ENCODE measurements at regions not wholly inside any gene's neighbourhood (a gene's known extent, or its start where the extent isn't known, plus 50 kb on each side); places are given as distances from the start of the nearest gene placed in this dataset.

DNA sequence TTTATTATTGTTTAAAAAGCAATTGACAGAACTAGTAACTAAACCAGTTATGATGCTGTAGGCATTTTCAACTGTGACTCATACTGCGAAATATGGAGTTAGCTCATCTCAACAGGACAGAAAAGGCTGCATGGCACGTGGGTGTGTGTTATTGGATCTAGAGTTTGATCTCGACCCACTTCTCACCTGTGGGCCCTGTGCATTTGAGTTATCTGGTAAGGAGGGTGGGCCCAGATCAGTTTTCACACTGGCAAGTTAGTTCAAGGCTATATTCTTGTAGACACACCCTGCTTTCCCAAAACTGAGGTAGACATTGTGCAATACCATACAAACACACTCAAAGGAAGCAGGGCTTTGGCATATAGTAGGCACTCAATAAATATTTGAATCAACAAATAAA is 71.3 kb upstream of the PRDX6 start:
- no peak for DNase-seq

DNA sequence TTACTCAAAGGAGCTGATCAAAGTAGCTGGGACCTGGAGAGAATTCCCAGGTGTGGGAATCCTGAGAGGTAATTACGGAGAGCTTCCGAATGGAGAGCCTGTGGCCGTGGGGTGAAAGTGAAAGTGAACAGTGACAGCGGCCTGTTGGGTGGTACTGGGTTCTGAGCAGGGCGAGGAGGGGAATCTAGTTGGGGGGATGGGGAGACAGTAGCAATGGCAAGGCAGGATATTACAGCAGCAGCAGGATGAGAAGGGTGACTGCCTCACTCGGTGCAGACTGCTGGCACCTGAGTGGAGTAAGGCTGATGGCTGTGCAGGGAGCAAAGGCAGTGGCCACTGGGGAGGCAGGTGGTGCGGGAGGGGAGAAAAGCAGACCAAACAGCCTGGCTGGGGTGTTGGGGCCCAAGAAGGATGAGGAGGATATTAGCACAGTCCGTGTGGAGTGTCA is 70.3 kb upstream of the PRDX6 start:
- no peak for DNase-seq

DNA sequence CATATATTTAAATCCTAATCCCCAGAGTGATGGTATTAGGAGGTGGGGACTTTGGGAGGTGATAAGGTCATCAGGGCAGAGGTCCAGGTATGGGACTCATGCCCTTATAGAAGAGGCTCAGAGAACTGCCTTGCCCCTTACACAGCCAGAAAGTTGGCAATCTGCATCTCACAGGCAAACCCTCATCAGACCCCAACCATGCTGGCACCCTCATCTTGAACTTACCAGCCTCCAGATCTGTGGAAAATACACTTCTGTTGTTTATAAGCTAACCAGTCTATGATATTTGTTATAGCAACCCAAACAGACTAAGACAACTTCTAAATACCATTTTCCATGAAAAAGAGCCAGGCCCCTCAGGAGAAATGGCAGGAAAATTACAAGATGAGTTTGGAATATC is 69.3 kb upstream of the PRDX6 start:
- DNase-seq: no peak

DNA sequence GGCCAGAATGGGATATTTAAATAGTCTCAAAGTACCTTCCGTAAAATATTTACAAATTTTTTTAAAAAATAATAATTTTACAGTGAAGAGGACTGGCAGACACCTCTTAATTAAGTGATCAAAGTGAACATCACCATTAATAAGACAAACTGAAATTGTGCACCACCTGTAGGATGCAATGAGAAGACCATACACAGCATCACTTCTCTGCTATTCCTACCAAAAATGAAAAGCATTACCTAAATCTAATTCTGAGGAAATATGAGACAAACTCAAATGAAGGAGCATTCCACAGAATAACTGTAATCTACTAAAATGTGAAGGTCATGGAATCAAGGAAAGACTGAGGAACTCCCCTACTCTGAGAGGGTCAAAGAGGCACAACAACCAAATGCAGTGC is 68.2 kb upstream of the PRDX6 start:
- DNase-seq: no peak

DNA sequence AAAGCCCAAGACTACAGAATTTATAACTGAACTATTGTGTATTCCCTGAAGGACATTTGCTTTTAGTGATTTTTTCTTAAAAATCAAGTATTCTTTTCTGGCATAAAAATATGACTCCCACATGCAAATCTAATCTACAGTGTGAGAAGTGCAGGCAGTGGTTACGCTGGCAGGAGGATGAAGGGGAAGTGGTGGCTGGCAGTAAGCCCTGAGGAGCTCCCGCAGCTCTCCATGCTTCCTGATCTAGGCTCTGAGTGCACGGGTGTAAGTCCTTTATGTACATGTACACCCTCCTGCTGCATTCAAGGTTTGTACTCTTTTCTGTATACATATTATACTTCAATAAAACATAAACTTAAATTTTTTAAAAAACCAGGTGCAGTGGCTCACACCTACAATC is 67.5 kb upstream of the PRDX6 start:
- DNase-seq: no peak

DNA sequence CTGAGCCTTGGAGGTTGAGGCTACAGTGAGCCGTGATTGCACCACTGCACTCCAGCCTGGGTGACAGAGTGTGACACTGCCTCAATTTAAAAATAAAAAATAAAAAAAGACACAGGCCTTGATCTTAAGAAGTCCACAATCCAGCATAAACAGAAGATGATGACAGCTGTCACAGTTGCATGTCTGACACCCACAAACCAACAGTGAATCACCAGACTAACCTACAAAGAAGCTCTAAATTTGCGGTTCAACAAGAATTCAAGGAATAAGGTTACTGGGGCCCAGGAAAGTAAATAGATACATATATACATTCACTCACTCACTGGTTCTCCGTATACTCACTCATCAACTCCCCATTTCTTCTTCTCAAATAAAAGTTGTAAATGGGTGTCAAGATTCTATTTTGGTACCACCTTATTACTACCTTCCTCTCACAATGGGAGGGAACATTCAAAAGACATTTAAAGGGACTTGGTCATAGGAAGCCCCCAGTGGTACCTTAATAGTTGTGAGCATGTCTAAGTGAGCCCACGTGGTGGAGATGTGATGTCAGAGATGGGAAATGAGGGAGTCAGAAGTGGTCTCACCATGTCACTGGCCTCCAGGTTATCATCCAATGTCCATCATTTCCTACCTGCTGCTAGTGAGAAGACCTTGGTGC is 66.9 kb upstream of the PRDX6 start:
- no peak for DNase-seq

DNA sequence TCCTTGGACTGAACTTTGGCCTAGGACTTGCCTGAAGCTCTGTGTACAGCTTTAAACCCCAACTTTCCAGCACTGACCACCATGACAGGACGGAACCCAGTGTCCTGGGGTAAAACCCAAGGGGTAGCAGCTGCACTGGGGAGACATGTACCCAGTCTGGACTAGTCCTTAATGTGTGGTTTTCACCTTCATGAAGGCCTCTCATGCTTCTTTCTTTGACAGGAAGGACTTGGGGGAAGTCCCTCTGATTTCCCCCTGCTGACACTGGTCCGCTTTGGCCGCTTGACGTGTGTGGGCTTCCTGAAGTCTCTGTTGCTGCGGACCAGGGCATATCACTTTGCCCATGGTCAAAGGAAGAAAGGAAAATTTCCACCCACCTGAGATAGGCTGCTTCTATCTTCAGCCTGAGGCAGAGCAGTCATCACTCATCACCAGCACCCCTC is 66.3 kb upstream of the PRDX6 start:
- DNase-seq: no peak

DNA sequence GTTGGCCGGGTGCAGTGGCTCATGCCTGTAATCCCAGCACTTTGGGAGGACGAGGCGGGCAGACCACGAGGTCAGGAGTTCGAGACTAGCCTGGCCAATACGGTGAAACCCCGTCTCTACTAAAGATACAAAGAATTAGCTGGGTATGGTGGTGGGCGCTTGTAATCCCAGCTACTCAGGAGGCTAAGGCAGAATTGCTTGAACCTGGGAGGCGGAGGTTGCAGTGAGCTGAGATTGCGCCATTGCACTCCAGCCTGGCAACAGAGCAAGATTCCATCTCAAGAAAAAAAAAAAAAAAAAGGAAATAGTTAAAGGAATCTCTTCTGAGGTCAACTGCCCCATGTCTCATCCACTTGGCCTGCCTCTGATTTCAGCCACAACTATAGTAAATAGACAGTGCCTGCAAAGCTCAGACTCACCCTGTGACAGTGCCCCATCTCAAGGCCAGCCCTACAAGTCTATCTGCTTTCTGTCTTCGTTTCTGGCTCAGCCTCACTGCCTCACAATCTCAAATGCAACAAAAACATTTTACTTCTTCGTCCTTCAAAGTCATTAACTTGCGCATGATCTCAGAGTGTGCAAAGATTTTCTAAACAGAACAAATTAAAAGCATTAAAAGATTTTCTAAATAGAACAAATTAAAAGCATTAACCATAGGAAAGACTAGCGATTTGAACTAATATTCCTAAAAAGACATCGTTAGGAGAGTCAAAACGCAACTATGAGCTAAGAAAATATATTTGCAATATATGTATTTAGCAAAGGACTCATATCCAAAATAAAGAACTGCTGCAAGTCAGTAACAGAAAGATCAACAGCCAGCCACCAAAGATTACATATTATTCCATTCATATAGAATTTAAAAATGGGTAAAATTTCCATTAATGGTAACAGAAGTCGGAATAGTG is 65.0 kb upstream of the PRDX6 start:
- no peak for DNase-seq

DNA sequence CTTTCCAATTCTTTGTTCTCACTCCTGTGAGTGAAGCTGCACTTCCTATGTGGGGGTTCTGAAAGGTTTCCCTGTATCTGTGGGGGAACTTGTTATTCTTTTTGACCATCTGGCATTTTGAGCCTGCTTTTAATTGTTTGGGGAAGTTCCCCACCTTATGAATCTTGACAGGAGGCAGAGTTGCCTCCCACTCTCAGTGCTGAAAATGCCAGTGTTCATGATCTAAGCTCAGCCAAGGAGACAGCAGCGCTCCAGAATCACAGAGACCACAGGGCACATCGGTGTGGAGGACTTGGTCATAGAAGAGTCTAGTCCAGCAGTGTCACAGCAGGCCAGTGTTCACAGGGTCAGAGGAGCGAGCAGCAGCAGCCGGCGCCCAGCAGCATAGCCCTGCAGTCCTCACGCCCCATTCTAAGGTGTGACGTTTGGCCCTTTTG is 63.8 kb upstream of the PRDX6 start:
- no peak for DNase-seq

DNA sequence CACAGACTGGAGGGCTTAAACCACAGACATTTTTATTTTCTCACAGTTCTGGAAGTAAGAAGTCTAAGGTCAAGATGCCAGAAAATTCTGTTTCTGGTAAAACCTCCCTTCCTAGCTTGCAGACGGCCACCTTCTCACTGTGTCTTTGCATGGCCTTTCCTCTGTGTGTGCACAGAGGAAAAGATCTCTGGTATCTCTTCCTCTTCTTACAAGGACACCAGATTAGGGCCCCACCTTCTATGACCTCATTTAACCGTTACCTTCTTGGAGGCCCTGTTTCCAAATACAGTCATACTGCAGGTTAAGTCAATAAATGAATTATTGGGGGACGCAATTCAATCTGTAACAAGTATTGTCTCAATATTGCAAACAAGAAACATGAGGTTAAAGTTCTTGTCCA is 63.0 kb upstream of the PRDX6 start:
- no peak for DNase-seq

DNA sequence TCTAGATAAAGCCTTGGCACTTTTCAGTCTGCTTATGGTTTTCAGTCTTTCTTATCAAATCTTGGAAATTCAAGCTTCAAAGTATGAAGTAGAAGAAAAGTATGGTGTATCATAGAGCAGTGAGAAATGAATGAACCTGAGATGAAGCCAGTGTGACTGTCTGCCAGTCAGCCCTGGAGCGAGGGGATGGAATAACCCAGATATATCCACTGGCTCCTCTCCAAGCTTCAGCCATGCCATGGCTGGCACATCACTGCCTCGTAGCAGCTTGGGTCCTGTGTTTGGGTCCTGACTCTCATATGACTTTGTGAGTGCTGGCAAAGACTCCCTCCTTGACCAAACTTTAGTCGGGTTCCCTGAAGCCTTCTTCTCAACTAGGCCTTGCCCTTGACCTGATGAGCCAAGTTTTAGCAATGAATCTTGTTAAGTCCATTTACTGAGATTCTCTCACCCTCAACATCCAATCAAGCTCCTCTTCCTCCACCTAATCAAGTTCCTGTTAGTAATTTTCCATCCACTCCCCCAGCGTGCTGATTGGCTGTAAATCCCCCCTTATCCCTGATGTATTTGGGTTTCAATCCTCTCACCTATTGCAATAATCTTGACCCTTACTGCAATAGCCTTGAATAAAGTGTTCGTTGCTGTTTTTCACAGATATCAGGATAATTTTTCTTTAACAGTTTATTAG is 62.5 kb upstream of the PRDX6 start:
- DNase-seq: no peak

DNA sequence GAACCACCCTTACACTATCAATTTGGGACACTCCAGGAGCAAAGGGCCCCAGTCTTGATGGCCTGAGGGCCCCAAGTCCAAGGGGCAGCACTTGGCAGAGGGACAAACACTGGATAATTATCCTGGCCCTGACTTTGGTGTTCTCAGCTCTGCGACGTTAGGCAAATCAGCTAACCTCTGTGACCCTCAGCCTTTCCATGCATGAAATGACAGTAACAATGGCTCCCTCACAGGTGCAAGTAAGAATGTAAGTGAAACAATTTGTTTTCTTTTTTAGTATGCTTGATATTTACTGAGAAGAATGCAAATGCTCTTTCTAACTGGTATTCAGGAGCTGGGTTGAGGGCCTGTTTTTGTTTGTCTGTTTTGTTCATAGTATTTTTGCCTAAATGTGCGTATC is 61.6 kb upstream of the PRDX6 start:
- DNase-seq: no peak

DNA sequence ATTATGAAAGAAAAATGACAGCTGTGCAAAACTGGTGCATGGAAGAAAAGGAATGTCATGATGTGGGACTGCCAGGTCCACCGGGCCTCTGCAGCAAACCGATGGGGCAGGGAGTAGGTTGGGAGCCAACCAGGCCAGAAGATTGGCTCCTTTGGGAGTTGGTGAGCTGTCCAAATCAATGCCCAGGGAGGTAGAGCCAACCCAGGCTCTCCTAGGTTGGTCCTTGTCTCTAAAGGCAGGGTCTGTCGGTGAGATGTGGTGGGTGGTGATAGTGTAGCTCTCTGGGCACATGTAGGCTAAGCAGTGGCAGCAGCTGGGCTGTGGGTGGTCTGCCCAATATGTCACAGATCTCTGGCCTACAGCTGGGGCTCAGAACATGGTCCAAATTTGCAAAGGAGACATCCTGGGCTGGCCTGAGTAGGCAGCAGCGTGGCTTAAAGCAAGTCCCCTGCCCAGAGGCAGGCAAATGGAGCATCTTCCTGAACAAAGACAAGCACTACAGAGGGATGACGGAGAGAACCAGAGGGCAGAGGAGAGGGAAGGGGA is 61.2 kb upstream of the PRDX6 start:
- DNase-seq: no peak

DNA sequence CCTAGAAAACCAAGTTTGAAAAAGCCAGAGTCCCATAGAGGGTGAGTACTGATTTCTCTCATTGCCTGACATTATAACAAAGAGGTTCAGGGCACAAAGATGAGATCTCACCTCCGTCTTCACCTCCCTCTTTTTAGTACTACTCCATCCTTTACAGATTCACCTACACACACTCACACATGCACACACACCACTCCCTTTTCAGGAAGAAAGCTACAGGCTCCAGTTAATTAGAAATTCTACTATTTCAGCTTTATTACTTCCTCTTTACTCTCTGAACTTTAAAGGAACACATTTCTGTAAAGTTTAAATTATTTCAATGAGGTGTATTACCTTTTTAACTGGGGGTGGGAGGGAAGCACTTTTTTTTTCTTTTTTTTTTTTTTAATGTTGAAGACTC is 59.6 kb upstream of the PRDX6 start:
- DNase-seq: no peak

DNA sequence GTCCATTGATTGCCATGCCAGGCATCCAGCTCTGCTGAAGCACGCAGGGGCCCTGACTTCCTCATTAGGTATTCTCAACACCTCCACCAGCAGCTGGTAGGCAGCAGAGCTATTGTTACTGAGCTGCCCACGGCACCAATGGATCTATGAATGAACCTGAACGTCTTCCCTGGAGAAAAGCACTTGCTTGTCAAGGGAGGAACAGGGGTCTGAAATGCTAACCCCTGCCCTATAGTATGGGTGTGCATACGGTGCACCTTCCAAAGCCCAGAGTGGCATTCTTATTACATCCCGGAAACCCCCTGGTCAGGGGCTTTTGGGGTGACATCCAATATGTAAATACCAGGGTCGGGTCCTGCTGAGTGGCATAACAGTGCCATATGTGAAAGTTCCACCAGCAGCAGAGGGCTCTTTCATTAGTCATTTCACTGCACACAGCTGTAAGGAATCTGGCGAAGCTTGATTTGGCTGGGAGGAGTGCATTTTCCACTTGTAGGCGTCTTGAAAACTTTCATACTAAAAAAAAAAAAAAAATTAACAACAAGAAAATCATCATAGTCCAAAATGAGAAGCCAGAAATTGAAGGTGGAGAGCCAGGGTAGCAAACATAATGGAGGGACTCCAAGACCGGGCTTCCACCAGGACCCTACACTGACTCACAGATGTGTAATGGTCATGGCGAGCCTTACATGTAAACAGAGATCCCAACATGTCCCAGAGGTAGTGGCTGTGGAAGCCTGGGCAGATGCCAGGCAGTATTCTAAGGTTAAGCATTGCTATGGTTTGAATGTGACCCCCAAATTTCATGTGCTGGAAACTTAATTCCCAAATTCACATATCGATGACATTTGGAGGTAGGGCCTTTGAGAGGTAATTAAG is 58.8 kb upstream of the PRDX6 start:
- DNase-seq: no peak

DNA sequence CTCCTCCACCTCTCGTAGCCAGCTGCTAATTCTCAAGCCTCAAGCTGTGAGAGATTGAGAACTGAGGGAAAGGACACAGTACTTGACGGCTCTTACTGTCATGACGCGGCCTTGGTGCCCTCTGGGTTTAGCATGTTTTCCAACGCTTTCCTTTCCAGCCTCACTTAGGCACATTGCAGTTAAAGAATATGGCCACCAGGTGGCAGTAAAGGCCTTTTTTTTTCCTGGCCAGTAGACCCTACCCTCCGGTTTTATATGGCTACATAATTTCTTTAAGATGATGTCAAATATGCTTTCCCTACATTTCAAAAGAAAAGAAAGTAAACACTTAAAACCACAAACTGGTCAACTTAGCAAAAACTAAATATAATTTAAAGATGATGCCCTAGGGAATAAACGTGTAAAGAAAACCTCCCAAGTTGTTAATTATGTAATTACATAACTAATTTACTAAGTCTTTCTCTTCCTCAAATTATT is 56.8 kb upstream of the PRDX6 start:
- peak; percentile 11 for DNase-seq

DNA sequence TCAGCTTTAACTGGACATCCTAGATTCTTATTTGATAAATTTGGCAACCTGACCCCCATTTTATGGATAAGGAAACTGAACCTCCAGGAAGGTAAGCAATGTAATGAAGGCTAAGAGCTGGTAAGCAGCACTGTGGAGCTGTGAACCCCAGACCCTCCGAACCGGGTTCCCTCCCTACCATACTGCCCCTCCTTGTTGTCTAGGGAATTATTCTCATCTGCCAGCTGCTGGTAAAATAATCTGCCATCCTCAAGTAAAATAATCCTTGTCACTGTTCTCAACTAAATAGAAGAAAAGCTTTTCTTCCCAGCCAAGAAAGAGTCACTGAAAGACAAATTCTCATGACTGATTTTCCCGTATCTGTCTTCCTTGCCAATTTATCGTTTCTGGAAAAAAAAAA is 55.8 kb upstream of the PRDX6 start:
- DNase-seq: no peak

DNA sequence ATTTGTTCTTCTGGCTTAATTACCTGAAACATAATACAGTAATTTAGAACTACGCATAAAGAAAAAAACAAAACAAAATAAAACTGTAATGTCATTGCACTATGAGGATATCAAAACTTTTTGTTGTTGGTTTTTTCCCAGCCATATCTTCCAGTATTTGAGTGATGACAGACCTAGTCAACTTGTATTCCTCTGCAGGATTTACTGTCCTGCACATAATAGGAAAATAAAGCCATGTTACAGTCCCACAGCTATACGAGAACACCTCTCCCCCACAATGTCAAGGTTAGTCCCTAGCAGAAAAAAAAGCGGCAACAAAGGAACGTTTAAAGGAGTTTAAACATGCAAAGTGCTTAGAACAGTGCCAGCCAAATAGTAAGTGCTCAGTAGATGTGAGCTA is 55.3 kb upstream of the PRDX6 start:
- no peak for DNase-seq

DNA sequence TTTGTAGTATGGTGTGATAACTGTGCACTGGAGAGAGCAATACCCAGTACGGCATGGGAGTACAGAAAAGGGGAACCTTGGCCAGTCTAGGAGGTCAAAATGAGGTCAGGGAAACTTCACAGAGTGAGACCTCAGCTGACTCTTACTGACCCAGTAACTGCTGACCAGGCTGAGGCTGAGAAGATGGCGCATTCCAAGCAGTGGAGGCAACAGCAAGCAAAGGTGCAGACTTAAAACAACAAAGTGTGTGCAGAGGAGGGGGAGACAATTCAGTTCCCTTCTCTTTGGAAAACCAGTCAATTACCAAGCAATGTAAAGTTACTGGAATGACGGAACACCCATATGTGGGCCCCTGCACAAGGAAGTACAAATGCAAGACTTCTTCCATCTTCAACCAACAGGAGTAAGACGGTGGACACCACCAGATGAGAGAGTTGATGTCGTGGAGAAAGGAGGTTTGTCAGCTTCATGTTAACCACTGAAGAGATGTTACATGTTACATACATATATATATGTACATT is 54.6 kb upstream of the PRDX6 start:
- DNase-seq: no peak

DNA sequence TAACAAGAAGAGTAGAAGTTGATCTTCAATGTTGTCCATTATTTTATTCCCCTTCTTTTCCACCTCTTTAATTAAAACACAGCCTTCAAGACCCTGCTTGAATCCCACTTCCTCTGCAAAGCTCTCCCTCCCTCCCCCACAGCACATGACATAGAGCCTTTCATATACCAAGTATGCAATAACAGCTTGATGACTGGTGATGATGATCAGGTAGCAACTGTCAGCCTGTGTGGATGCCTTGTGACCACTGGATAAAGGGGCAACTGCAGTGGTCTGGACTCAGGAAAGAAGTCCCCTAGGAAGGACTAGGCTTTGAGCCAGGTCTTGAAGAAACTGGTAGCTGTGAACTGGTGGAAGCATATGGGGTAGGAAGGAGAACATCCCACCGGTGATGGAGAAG is 53.8 kb upstream of the PRDX6 start:
- no peak for DNase-seq

DNA sequence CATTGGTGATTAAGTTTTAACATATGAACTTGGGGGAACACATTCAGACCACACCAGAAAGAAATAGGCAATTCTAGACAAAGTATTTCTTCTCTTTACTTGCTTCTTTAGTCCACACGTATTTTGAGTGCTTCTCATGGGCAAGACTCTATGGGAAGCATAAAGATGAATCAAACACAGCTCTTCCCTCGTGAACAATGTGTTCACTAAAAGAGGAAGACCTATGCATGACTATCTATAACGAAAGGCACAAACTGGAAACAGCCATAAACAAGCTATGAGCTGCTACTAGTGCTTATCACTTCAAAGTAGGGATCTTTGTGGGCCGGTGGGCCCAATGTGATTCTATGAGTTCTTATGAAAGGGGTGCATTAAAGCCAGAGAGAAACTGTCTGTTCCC is 53.0 kb upstream of the PRDX6 start:
- no peak for DNase-seq

DNA sequence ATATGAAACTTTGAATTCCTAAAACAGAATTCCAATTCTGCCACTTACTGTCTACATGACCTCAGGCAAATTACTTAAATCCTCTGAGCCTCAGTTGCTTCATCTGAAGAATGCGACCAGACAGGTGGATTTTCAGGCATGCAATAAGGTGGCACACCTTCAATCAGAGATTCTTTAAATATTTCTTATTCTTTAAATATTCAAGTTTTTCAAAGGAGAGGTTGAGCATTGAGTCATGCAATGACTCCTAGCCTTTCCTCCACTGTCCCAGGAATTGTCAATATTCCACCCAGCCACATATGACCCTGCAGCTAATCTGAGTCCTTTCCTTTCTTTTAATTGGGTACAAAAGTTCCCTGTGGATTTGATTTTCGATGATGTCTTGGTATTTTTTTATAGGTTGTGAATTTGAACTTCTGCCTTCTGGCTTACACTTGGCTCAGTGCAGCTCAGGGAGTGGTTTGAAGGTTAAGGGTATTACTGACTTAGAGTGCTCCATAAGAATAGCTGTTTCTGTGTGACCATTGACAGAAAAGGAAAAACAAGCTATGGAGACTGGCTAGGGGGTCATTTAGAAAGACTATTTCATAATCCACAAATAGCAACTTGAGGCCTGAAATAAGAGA is 52.2 kb upstream of the PRDX6 start:
- DNase-seq: no peak
